ENCODE measurements at regions not wholly inside any gene's neighbourhood (a gene's known extent, or its start where the extent isn't known, plus 50 kb on each side); places are given as distances from the start of the nearest gene placed in this dataset.
A peak's percentile ranks its signal among the peaks of the same experiment; 100 is the strongest.

- ChIA-PET CTCF (no interaction called here), POLR2A (no interaction called here)
- ATAC-seq = no peak
- Mint-ChIP-seq H3K4me3 (no peak overlapping the region), H3K36me3 (ENCODE audit: low read depth) (no peaks in the 10 kb centered on the region), H3K9me3 (ENCODE audit: insufficient read depth) (no peaks in the 10 kb centered on the region), H3K27me3 (ENCODE audit: low read depth) (peaks cover 2% of the 10 kb centered on the region), H3K27ac (no peak overlapping the region), H3K4me1 (ENCODE audit: low read depth) (no peaks in the 10 kb centered on the region)
- no peak for DNase-seq
These were observed 304.9 kb downstream of the DSEL start for GRCh38 chr18:67211646-67212045.

GRCh38 chr18:67200665-67201064 lies 315.9 kb downstream of the DSEL start:
- Mint-ChIP-seq H3K9me3 (ENCODE audit: insufficient read depth) (no peaks in the 10 kb centered on the region), H3K27me3 (ENCODE audit: low read depth) (no peaks in the 10 kb centered on the region), H3K4me3 (no peak overlapping the region), H3K27ac (no peak overlapping the region), H3K36me3 (ENCODE audit: low read depth) (no peaks in the 10 kb centered on the region), H3K4me1 (ENCODE audit: low read depth) (no peaks in the 10 kb centered on the region)
- ATAC-seq (no peak), DNase-seq (no peak)
- ChIA-PET CTCF (interaction anchor here (1.0 to 2.8 kb wide), 2 partner anchors 96 to 99 kb away, joined by 4 to 13 read pairs; no protein-coding TSS in a partner anchor), POLR2A (no interaction called here)

- ChIA-PET CTCF (interaction anchor here (0.8 to 2.8 kb wide), 3 partner anchors 95 to 320 kb away, joined by 3 to 13 read pairs (median 4); no protein-coding TSS in a partner anchor), POLR2A (no interaction called here)
- no peak overlapping the region for H3K27ac Mint-ChIP-seq
- ATAC-seq = peak; percentile 75
- no peaks in the 10 kb centered on the region for H3K27me3 Mint-ChIP-seq (ENCODE audit: low read depth)
- DNase-seq = no peak
- H3K9me3 Mint-ChIP-seq (ENCODE audit: insufficient read depth) = no peaks in the 10 kb centered on the region
- H3K4me3 Mint-ChIP-seq = no peak overlapping the region
- no peaks in the 10 kb centered on the region for H3K36me3 Mint-ChIP-seq (ENCODE audit: low read depth)
- no peaks in the 10 kb centered on the region for H3K4me1 Mint-ChIP-seq (ENCODE audit: low read depth)
These were observed 316.4 kb downstream of the DSEL start for GRCh38 chr18:67199993-67200617.

GRCh38 chr18:67194886-67195285 lies 321.6 kb downstream of the DSEL start:
- H3K27me3 Mint-ChIP-seq (ENCODE audit: low read depth) = no peaks in the 10 kb centered on the region
- no peak for ATAC-seq
- H3K36me3 Mint-ChIP-seq (ENCODE audit: low read depth) = no peaks in the 10 kb centered on the region
- H3K4me3 Mint-ChIP-seq = no peak overlapping the region
- ChIA-PET POLR2A (no interaction called here), CTCF (no interaction called here)
- H3K9me3 Mint-ChIP-seq (ENCODE audit: insufficient read depth) = no peaks in the 10 kb centered on the region
- H3K4me1 Mint-ChIP-seq (ENCODE audit: low read depth) = no peaks in the 10 kb centered on the region
- no peak overlapping the region for H3K27ac Mint-ChIP-seq
- no peak for DNase-seq

- DNase-seq = no peak
- Mint-ChIP-seq H3K36me3 (ENCODE audit: low read depth) (no peaks in the 10 kb centered on the region), H3K9me3 (ENCODE audit: insufficient read depth) (no peaks in the 10 kb centered on the region), H3K27ac (no peak overlapping the region), H3K4me3 (no peak overlapping the region), H3K27me3 (ENCODE audit: low read depth) (no peaks in the 10 kb centered on the region), H3K4me1 (ENCODE audit: low read depth) (no peaks in the 10 kb centered on the region)
- ATAC-seq = no peak
- CTCF ChIA-PET = no interaction called here
- POLR2A ChIA-PET = no interaction called here
These were observed 324.0 kb downstream of the DSEL start for GRCh38 chr18:67192535-67192934.

GRCh38 chr18:67183398-67183797 lies 333.1 kb downstream of the DSEL start:
- no peaks in the 10 kb centered on the region for H3K36me3 Mint-ChIP-seq (ENCODE audit: low read depth)
- ChIA-PET CTCF (no interaction called here), POLR2A (no interaction called here)
- no peak for DNase-seq
- H3K4me3 Mint-ChIP-seq = no peak overlapping the region
- H3K27me3 Mint-ChIP-seq (ENCODE audit: low read depth) = no peaks in the 10 kb centered on the region
- H3K9me3 Mint-ChIP-seq (ENCODE audit: insufficient read depth) = no peaks in the 10 kb centered on the region
- no peak overlapping the region for H3K27ac Mint-ChIP-seq
- no peak for ATAC-seq
- no peaks in the 10 kb centered on the region for H3K4me1 Mint-ChIP-seq (ENCODE audit: low read depth)

- CTCF ChIA-PET = no interaction called here
- DNase-seq = no peak
- ATAC-seq = no peak
- no peaks in the 10 kb centered on the region for H3K9me3 Mint-ChIP-seq (ENCODE audit: insufficient read depth)
- H3K4me3 Mint-ChIP-seq = no peak overlapping the region
- H3K27ac Mint-ChIP-seq = no peak overlapping the region
- POLR2A ChIA-PET = no interaction called here
- no peaks in the 10 kb centered on the region for H3K36me3 Mint-ChIP-seq (ENCODE audit: low read depth)
- H3K27me3 Mint-ChIP-seq (ENCODE audit: low read depth) = no peaks in the 10 kb centered on the region
- no peaks in the 10 kb centered on the region for H3K4me1 Mint-ChIP-seq (ENCODE audit: low read depth)
These were observed 336.8 kb downstream of the DSEL start for GRCh38 chr18:67179726-67180125.

GRCh38 chr18:67159662-67160061 lies 356.9 kb downstream of the DSEL start:
- DNase-seq = no peak
- Mint-ChIP-seq H3K9me3 (ENCODE audit: insufficient read depth) (no peaks in the 10 kb centered on the region), H3K4me1 (ENCODE audit: low read depth) (no peaks in the 10 kb centered on the region), H3K27ac (no peak overlapping the region), H3K36me3 (ENCODE audit: low read depth) (no peaks in the 10 kb centered on the region), H3K27me3 (ENCODE audit: low read depth) (no peaks in the 10 kb centered on the region), H3K4me3 (no peak overlapping the region)
- no peak for ATAC-seq
- ChIA-PET POLR2A (no interaction called here), CTCF (no interaction called here)

- DNase-seq (no peak), ATAC-seq (no peak)
- H3K4me3 Mint-ChIP-seq = no peak overlapping the region
- H3K36me3 Mint-ChIP-seq (ENCODE audit: low read depth) = no peaks in the 10 kb centered on the region
- ChIA-PET POLR2A (no interaction called here), CTCF (no interaction called here)
- no peak overlapping the region for H3K27ac Mint-ChIP-seq
- no peaks in the 10 kb centered on the region for H3K4me1 Mint-ChIP-seq (ENCODE audit: low read depth)
- no peaks in the 10 kb centered on the region for H3K9me3 Mint-ChIP-seq (ENCODE audit: insufficient read depth)
- no peaks in the 10 kb centered on the region for H3K27me3 Mint-ChIP-seq (ENCODE audit: low read depth)
These were observed 361.5 kb downstream of the DSEL start for GRCh38 chr18:67154979-67155378.

GRCh38 chr18:67151366-67151765 lies 365.2 kb downstream of the DSEL start:
- no peak overlapping the region for H3K4me3 Mint-ChIP-seq
- H3K27ac Mint-ChIP-seq = no peak overlapping the region
- H3K36me3 Mint-ChIP-seq (ENCODE audit: low read depth) = no peaks in the 10 kb centered on the region
- no peak for DNase-seq
- no peaks in the 10 kb centered on the region for H3K9me3 Mint-ChIP-seq (ENCODE audit: insufficient read depth)
- no peak for ATAC-seq
- no peaks in the 10 kb centered on the region for H3K4me1 Mint-ChIP-seq (ENCODE audit: low read depth)
- CTCF ChIA-PET = no interaction called here
- POLR2A ChIA-PET = no interaction called here
- H3K27me3 Mint-ChIP-seq (ENCODE audit: low read depth) = no peaks in the 10 kb centered on the region

- no peaks in the 10 kb centered on the region for H3K4me1 Mint-ChIP-seq (ENCODE audit: low read depth)
- no peak for ATAC-seq
- no peaks in the 10 kb centered on the region for H3K27me3 Mint-ChIP-seq (ENCODE audit: low read depth)
- no peak overlapping the region for H3K4me3 Mint-ChIP-seq
- no peaks in the 10 kb centered on the region for H3K9me3 Mint-ChIP-seq (ENCODE audit: insufficient read depth)
- no peak overlapping the region for H3K27ac Mint-ChIP-seq
- no peak for DNase-seq
- ChIA-PET CTCF (no interaction called here), POLR2A (no interaction called here)
- H3K36me3 Mint-ChIP-seq (ENCODE audit: low read depth) = no peaks in the 10 kb centered on the region
These were observed 370.8 kb downstream of the DSEL start for GRCh38 chr18:67145586-67146292.

GRCh38 chr18:67144329-67144728 lies 372.2 kb downstream of the DSEL start:
- H3K27ac Mint-ChIP-seq = no peak overlapping the region
- H3K4me3 Mint-ChIP-seq = no peak overlapping the region
- ChIA-PET POLR2A (no interaction called here), CTCF (no interaction called here)
- H3K4me1 Mint-ChIP-seq (ENCODE audit: low read depth) = no peaks in the 10 kb centered on the region
- H3K27me3 Mint-ChIP-seq (ENCODE audit: low read depth) = no peaks in the 10 kb centered on the region
- no peak for ATAC-seq
- DNase-seq = no peak
- no peaks in the 10 kb centered on the region for H3K9me3 Mint-ChIP-seq (ENCODE audit: insufficient read depth)
- H3K36me3 Mint-ChIP-seq (ENCODE audit: low read depth) = no peaks in the 10 kb centered on the region

- Mint-ChIP-seq H3K27me3 (ENCODE audit: low read depth) (no peaks in the 10 kb centered on the region), H3K4me1 (ENCODE audit: low read depth) (no peaks in the 10 kb centered on the region), H3K4me3 (no peak overlapping the region), H3K9me3 (ENCODE audit: insufficient read depth) (no peaks in the 10 kb centered on the region), H3K27ac (no peak overlapping the region), H3K36me3 (ENCODE audit: low read depth) (no peaks in the 10 kb centered on the region)
- DNase-seq = no peak
- no peak for ATAC-seq
- CTCF ChIA-PET = no interaction called here
- POLR2A ChIA-PET = no interaction called here
These were observed 373.5 kb downstream of the DSEL start for GRCh38 chr18:67143028-67143427.

Data from activated CD8-positive, alpha-beta T cell treated with anti-CD3 and anti-CD28 coated beads, Interleukin-2, amount 10 ng/mL, durations not matched to agents 7 days and 5 days (primary cell).